ENCODE measurements at regions not wholly inside any gene's neighbourhood (a gene's known extent, or its start where the extent isn't known, plus 50 kb on each side); places are given as distances from the start of the nearest gene placed in this dataset.

GRCh38 chr2:52974127-52974526 lies 793.5 kb upstream of the CHAC2 start:
- H3K4me3 ChIP-seq (ENCODE audit: low read depth, low read length): no peak overlapping the region
- no peak for TF ChIP-seq CTCF (IDR thresholded peaks at IDR 0.05; ENCODE audit: borderline replicate concordance, insufficient read depth, low read depth, low read length)

GRCh38 chr2:52970642-52971041 lies 797.0 kb upstream of the CHAC2 start:
- no peak for TF ChIP-seq CTCF (IDR thresholded peaks at IDR 0.05; ENCODE audit: borderline replicate concordance, insufficient read depth, low read depth, low read length)

GRCh38 chr2:52968043-52968442 lies 799.6 kb upstream of the CHAC2 start:
- no peak for TF ChIP-seq CTCF (IDR thresholded peaks at IDR 0.05; ENCODE audit: borderline replicate concordance, insufficient read depth, low read depth, low read length)
- no peak overlapping the region for H3K4me3 ChIP-seq (ENCODE audit: low read depth, low read length)

More at GRCh38 chr2:52970642-52971041, 797.0 kb upstream of the CHAC2 start:
- H3K4me3 ChIP-seq (ENCODE audit: low read depth, low read length): no peak overlapping the region

- TF ChIP-seq CTCF (IDR thresholded peaks at IDR 0.05; ENCODE audit: borderline replicate concordance, insufficient read depth, low read depth, low read length): no peak
These were observed 802.6 kb upstream of the CHAC2 start for GRCh38 chr2:52964916-52965530.

GRCh38 chr2:52961403-52961802 lies 806.2 kb upstream of the CHAC2 start:
- no peak for TF ChIP-seq CTCF (IDR thresholded peaks at IDR 0.05; ENCODE audit: borderline replicate concordance, insufficient read depth, low read depth, low read length)
- H3K4me3 ChIP-seq (ENCODE audit: low read depth, low read length): no peak overlapping the region

More at GRCh38 chr2:52964916-52965530, 802.6 kb upstream of the CHAC2 start:
- no peak overlapping the region for H3K4me3 ChIP-seq (ENCODE audit: low read depth, low read length)

- no peak overlapping the region for H3K4me3 ChIP-seq (ENCODE audit: low read depth, low read length)
- no peak for TF ChIP-seq CTCF (IDR thresholded peaks at IDR 0.05; ENCODE audit: borderline replicate concordance, insufficient read depth, low read depth, low read length)
These were observed 806.7 kb upstream of the CHAC2 start for GRCh38 chr2:52960881-52961280.

GRCh38 chr2:52959801-52960200 lies 807.8 kb upstream of the CHAC2 start:
- no peak overlapping the region for H3K4me3 ChIP-seq (ENCODE audit: low read depth, low read length)
- no peak for TF ChIP-seq CTCF (IDR thresholded peaks at IDR 0.05; ENCODE audit: borderline replicate concordance, insufficient read depth, low read depth, low read length)
